BLaER1 (cell line): ENCODE measurements at regions not wholly inside any gene's neighbourhood (a gene's known extent, or its start where the extent isn't known, plus 50 kb on each side); places are given as distances from the start of the nearest gene placed in this dataset.

Experiments used
- H3K27ac ChIP-seq: shearing (Covaris generic); formaldehyde crosslinking; 2 replicates; pipeline ENCODE4 v1.8.1; 2022
- H3K27me3 ChIP-seq: shearing (Covaris generic); formaldehyde crosslinking; 2 replicates; pipeline ENCODE4 v1.8.1; 2022
- H3K36me3 ChIP-seq: shearing (Covaris generic); formaldehyde crosslinking; 2 replicates; pipeline ENCODE4 v1.8.1; 2022
- H3K4me1 ChIP-seq: shearing (Covaris generic); formaldehyde crosslinking; 2 replicates; pipeline ENCODE4 v1.8.1; 2022
- H3K4me2 ChIP-seq: shearing (Covaris generic); formaldehyde crosslinking; 2 replicates; pipeline ENCODE4 v1.8.1; 2022
- H3K4me3 ChIP-seq: shearing (Covaris generic); formaldehyde crosslinking; 2 replicates; pipeline ENCODE4 v1.8.1; 2022
- H3K9ac ChIP-seq: shearing (Covaris generic); formaldehyde crosslinking; 2 replicates; pipeline ENCODE4 v1.8.1; 2022
- H3K9me3 ChIP-seq: shearing (Covaris generic); formaldehyde crosslinking; 2 replicates; pipeline ENCODE4 v1.8.1; 2022
- H4K20me1 ChIP-seq: shearing (Covaris generic); formaldehyde crosslinking; 2 replicates; pipeline ENCODE4 v1.8.1; 2022
- Cebpa-rat ChIP-seq: shearing (Covaris generic); IDR thresholded peaks from 2 replicates; pipeline ENCODE4 v1.8.1; 2022

- no peak overlapping the region for H3K4me2 ChIP-seq
- no peak for TF ChIP-seq Cebpa-rat
- no peaks in the 10 kb centered on the region for H3K9me3 ChIP-seq
- no peaks in the 10 kb centered on the region for H3K27me3 ChIP-seq
- H3K4me1 ChIP-seq: peaks cover 8% of the 10 kb centered on the region
- H3K9ac ChIP-seq: no peak overlapping the region
- no peak overlapping the region for H3K4me3 ChIP-seq
- no peaks in the 10 kb centered on the region for H4K20me1 ChIP-seq
- no peak overlapping the region for H3K27ac ChIP-seq
- no peaks in the 10 kb centered on the region for H3K36me3 ChIP-seq
Observed at GRCh38 chr2:173463846-173464245, 109.2 kb downstream of the CDCA7 start.

- H3K27ac ChIP-seq: no peak overlapping the region
- H3K9me3 ChIP-seq: peaks cover 10% of the 10 kb centered on the region
- no peaks in the 10 kb centered on the region for H4K20me1 ChIP-seq
- H3K9ac ChIP-seq: no peak overlapping the region
- H3K27me3 ChIP-seq: no peaks in the 10 kb centered on the region
- H3K4me3 ChIP-seq: no peak overlapping the region
- H3K4me2 ChIP-seq: no peak overlapping the region
- no peak for TF ChIP-seq Cebpa-rat
- H3K36me3 ChIP-seq: no peaks in the 10 kb centered on the region
- peaks cover 7% of the 10 kb centered on the region for H3K4me1 ChIP-seq
Observed at GRCh38 chr2:173467751-173468150, 113.1 kb downstream of the CDCA7 start.

GRCh38 chr2:173468266-173468793 is 113.7 kb downstream of the CDCA7 start:
- Histone ChIP-seq H3K27ac (no peak overlapping the region), H3K4me3 (no peak overlapping the region), H3K4me1 (peaks cover 1% of the 10 kb centered on the region; the same call in 1 of the 2 replicates), H3K9ac (no peak overlapping the region), H3K9me3 (peaks cover 10% of the 10 kb centered on the region), H3K27me3 (no peaks in the 10 kb centered on the region), H4K20me1 (no peaks in the 10 kb centered on the region), H3K36me3 (no peaks in the 10 kb centered on the region), H3K4me2 (no peak overlapping the region)
- TF ChIP-seq Cebpa-rat: no peak

GRCh38 chr2:173472112-173472511 is 117.4 kb downstream of the CDCA7 start:
- Histone ChIP-seq H3K9ac (no peak overlapping the region), H4K20me1 (no peaks in the 10 kb centered on the region), H3K4me2 (no peak overlapping the region), H3K27ac (no peak overlapping the region), H3K36me3 (no peaks in the 10 kb centered on the region), H3K4me1 (no peaks in the 10 kb centered on the region), H3K9me3 (peaks cover 10% of the 10 kb centered on the region), H3K4me3 (no peak overlapping the region), H3K27me3 (no peaks in the 10 kb centered on the region)
- no peak for TF ChIP-seq Cebpa-rat

- H3K36me3 ChIP-seq: no peaks in the 10 kb centered on the region
- H3K4me2 ChIP-seq: no peak overlapping the region
- no peak for TF ChIP-seq Cebpa-rat
- H3K4me1 ChIP-seq: no peaks in the 10 kb centered on the region
- no peak overlapping the region for H3K9ac ChIP-seq
- H3K9me3 ChIP-seq: no peaks in the 10 kb centered on the region
- H4K20me1 ChIP-seq: no peaks in the 10 kb centered on the region
- no peaks in the 10 kb centered on the region for H3K27me3 ChIP-seq
- H3K27ac ChIP-seq: no peak overlapping the region
- H3K4me3 ChIP-seq: no peak overlapping the region
Observed at GRCh38 chr2:173483137-173483536, 128.5 kb downstream of the CDCA7 start.

GRCh38 chr2:173488861-173489260 is 134.2 kb downstream of the CDCA7 start:
- no peak overlapping the region for H3K4me2 ChIP-seq
- no peaks in the 10 kb centered on the region for H3K36me3 ChIP-seq
- H3K4me1 ChIP-seq: no peaks in the 10 kb centered on the region
- no peak overlapping the region for H3K9ac ChIP-seq
- no peak overlapping the region for H3K27ac ChIP-seq
- no peak overlapping the region for H3K4me3 ChIP-seq
- H3K27me3 ChIP-seq: no peaks in the 10 kb centered on the region
- H3K9me3 ChIP-seq: no peaks in the 10 kb centered on the region
- TF ChIP-seq Cebpa-rat: no peak
- no peaks in the 10 kb centered on the region for H4K20me1 ChIP-seq

- Histone ChIP-seq H3K36me3 (no peaks in the 10 kb centered on the region), H3K4me1 (no peaks in the 10 kb centered on the region), H3K9me3 (no peaks in the 10 kb centered on the region), H3K4me2 (no peak overlapping the region), H4K20me1 (no peaks in the 10 kb centered on the region), H3K27ac (no peak overlapping the region), H3K4me3 (no peak overlapping the region), H3K9ac (no peak overlapping the region), H3K27me3 (no peaks in the 10 kb centered on the region)
- no peak for TF ChIP-seq Cebpa-rat
Observed at GRCh38 chr2:173491418-173491817, 136.7 kb downstream of the CDCA7 start.

GRCh38 chr2:173493874-173494273 is 139.2 kb downstream of the CDCA7 start:
- Histone ChIP-seq H3K4me2 (no peak overlapping the region), H3K27me3 (no peaks in the 10 kb centered on the region), H3K9me3 (peaks cover 15% of the 10 kb centered on the region), H4K20me1 (no peaks in the 10 kb centered on the region), H3K4me1 (no peaks in the 10 kb centered on the region), H3K9ac (no peak overlapping the region), H3K27ac (no peak overlapping the region), H3K4me3 (no peak overlapping the region), H3K36me3 (no peaks in the 10 kb centered on the region)
- TF ChIP-seq Cebpa-rat: no peak

- H3K9me3 ChIP-seq: peaks cover 29% of the 10 kb centered on the region
- no peak for TF ChIP-seq Cebpa-rat
- no peak overlapping the region for H3K4me2 ChIP-seq
- H3K4me1 ChIP-seq: no peaks in the 10 kb centered on the region
- H3K4me3 ChIP-seq: no peak overlapping the region
- no peak overlapping the region for H3K9ac ChIP-seq
- H3K27ac ChIP-seq: no peak overlapping the region
- H3K36me3 ChIP-seq: no peaks in the 10 kb centered on the region
- no peaks in the 10 kb centered on the region for H3K27me3 ChIP-seq
- no peaks in the 10 kb centered on the region for H4K20me1 ChIP-seq
Observed at GRCh38 chr2:173496746-173497145, 142.1 kb downstream of the CDCA7 start.

GRCh38 chr2:173500953-173501352 is 146.3 kb downstream of the CDCA7 start:
- Histone ChIP-seq H4K20me1 (no peaks in the 10 kb centered on the region), H3K27ac (no peak overlapping the region), H3K4me3 (no peak overlapping the region), H3K9me3 (peaks cover 45% of the 10 kb centered on the region), H3K4me2 (no peak overlapping the region), H3K27me3 (no peaks in the 10 kb centered on the region), H3K9ac (no peak overlapping the region), H3K36me3 (no peaks in the 10 kb centered on the region), H3K4me1 (no peaks in the 10 kb centered on the region)
- TF ChIP-seq Cebpa-rat: no peak

- no peaks in the 10 kb centered on the region for H3K27me3 ChIP-seq
- H3K27ac ChIP-seq: no peak overlapping the region
- H3K36me3 ChIP-seq: no peaks in the 10 kb centered on the region
- no peak overlapping the region for H3K4me2 ChIP-seq
- H3K9ac ChIP-seq: no peak overlapping the region
- no peaks in the 10 kb centered on the region for H3K4me1 ChIP-seq
- no peak for TF ChIP-seq Cebpa-rat
- H3K9me3 ChIP-seq: peaks cover 42% of the 10 kb centered on the region
- H3K4me3 ChIP-seq: no peak overlapping the region
- H4K20me1 ChIP-seq: no peaks in the 10 kb centered on the region
Observed at GRCh38 chr2:173502296-173502695, 147.6 kb downstream of the CDCA7 start.
